HuH-7.5 (cell line): ENCODE measurements at regions not wholly inside any gene's neighbourhood (a gene's known extent, or its start where the extent isn't known, plus 50 kb on each side); places are given as distances from the start of the nearest gene placed in this dataset.

ENCODE experiments used
- DNase-seq: peaks from one replicate; pipeline ENCODE4 v3.0.0; 2011; ENCODE audit warnings: low spot score

GRCh38 chr6:159118924-159119323 is 50.3 kb upstream of the FNDC1 start:
- no peak for DNase-seq

- no peak for DNase-seq
These were observed 51.6 kb upstream of the FNDC1 start for GRCh38 chr6:159117563-159117962.

- no peak for DNase-seq
These were observed 52.2 kb upstream of the FNDC1 start for GRCh38 chr6:159117046-159117445.

- DNase-seq: no peak
These were observed 52.9 kb upstream of the FNDC1 start for GRCh38 chr6:159116343-159116742.

GRCh38 chr6:159114569-159114968 is 54.6 kb upstream of the FNDC1 start:
- DNase-seq: no peak

GRCh38 chr6:159113223-159113622 is 56.0 kb upstream of the FNDC1 start:
- no peak for DNase-seq

GRCh38 chr6:159112714-159113113 is 56.5 kb upstream of the FNDC1 start:
- no peak for DNase-seq

- no peak for DNase-seq
These were observed 58.5 kb upstream of the FNDC1 start for GRCh38 chr6:159110748-159111147.

- no peak for DNase-seq
These were observed 59.2 kb upstream of the FNDC1 start for GRCh38 chr6:159110013-159110412.

GRCh38 chr6:159109391-159109790 is 59.8 kb upstream of the FNDC1 start:
- DNase-seq: no peak

GRCh38 chr6:159108426-159108985 is 60.7 kb upstream of the FNDC1 start:
- no peak for DNase-seq

GRCh38 chr6:159107451-159108260 is 61.5 kb upstream of the FNDC1 start:
- no peak for DNase-seq

- no peak for DNase-seq
These were observed 61.9 kb upstream of the TAGAP start for GRCh38 chr6:159106627-159107241.

- DNase-seq: no peak
These were observed 60.9 kb upstream of the TAGAP start for GRCh38 chr6:159105716-159106115.

- no peak for DNase-seq
These were observed 60.1 kb upstream of the TAGAP start for GRCh38 chr6:159104931-159105330.

- DNase-seq: peak; percentile 76
These were observed 59.6 kb upstream of the TAGAP start for GRCh38 chr6:159104163-159104925.

- no peak for DNase-seq
These were observed 58.8 kb upstream of the TAGAP start for GRCh38 chr6:159103396-159104162.

GRCh38 chr6:159102373-159103160 is 57.8 kb upstream of the TAGAP start:
- DNase-seq: no peak

GRCh38 chr6:159101656-159102055 is 56.9 kb upstream of the TAGAP start:
- DNase-seq: no peak

- DNase-seq: no peak
These were observed 55.8 kb upstream of the TAGAP start for GRCh38 chr6:159100395-159101182.
